Spinal cord (tissue), 9 donors: ENCODE measurements at regions not wholly inside any gene's neighbourhood (a gene's known extent, or its start where the extent isn't known, plus 50 kb on each side); places are given as distances from the start of the nearest gene placed in this dataset.

ENCODE experiments used
- DNase-seq, 6 donors: peaks; one replicate each; pipeline versions ENCODE4 v3.0.0 to v3.0.0-alpha.2; 2013 to 2015; ENCODE audit warnings: low spot score in 6 of 6, low read depth in 4 of 6
- H3K27ac ChIP-seq: one replicate; pipeline ENCODE4 v1.5.1; 2013; ENCODE audit warnings: low read depth, low read length, control low read depth
- H3K27me3 ChIP-seq: one replicate; pipeline ENCODE4 v1.6.1; 2013; ENCODE audit warnings: low read length; ENCODE audit not compliant: control insufficient read depth, insufficient read depth
- H3K36me3 ChIP-seq: one replicate; pipeline ENCODE4 v1.6.1; 2013; ENCODE audit warnings: low read length; ENCODE audit not compliant: control insufficient read depth, insufficient read depth
- H3K4me1 ChIP-seq: one replicate; pipeline ENCODE4 v1.6.1; 2013; ENCODE audit warnings: low read length; ENCODE audit not compliant: control insufficient read depth, insufficient read depth
- H3K4me3 ChIP-seq: one replicate; pipeline ENCODE4 v1.5.1; 2013; ENCODE audit warnings: low read depth, low read length, control low read depth
- H3K9me3 ChIP-seq: one replicate; pipeline ENCODE4 v1.6.1; 2013; ENCODE audit warnings: low read length; ENCODE audit not compliant: control insufficient read depth, insufficient read depth
- WGBS: methylation state at CpG from one replicate; pipeline ENCODE4 v1.1.5; 2013; ENCODE audit warnings: missing lambda C conversion rate; ENCODE audit not compliant: insufficient coverage; 5-methylcytosine and 5-hydroxymethylcytosine counted together
- donor health status: healthy.

- Histone ChIP-seq H3K9me3 (no peaks in the 10 kb centered on the region), H3K27me3 (no peaks in the 10 kb centered on the region), H3K4me1 (peaks cover 6% of the 10 kb centered on the region), H3K27ac (no peak overlapping the region), H3K4me3 (no peak overlapping the region), H3K36me3 (no peaks in the 10 kb centered on the region)
- 60% methylated on average over 1 of the region's 7 CpGs for WGBS
- DNase-seq = no peak
Observed at GRCh38 chr1:231108516-231109302, 53.1 kb upstream of the TRIM67 start.

DNA sequence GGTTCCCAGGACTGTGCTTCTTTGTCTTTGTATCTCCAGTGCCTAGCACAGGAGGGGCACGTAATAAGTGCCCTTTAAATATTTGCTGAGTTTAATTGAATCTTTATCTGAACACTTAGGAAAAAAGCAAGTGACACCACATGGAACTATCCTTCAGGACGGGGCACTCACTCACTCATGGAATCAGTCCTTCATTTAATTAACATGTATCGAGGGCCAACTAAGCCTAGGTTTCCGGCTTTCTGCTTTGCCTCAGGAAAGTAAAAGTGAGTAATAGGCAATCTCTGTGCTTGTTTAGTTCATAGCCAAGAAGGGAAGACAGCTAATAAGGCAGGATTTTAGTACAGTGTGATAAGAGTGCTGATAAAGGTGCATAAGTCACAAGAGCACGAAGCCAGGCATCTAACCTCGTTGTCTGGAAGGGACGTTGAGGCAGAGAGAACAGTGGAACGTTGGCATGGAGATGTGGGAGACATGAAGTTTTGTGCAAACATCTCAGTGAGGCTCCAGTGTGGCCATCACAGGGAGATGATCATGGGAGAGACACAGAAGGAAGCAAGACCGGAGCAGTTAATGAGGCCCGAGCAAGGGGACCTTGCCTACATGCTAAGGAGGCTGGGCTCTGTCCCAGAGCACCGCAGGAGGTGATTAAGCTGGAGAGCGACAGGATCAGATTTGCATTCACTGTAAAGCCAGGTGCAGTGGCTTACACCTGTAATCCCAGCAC lies 54.1 kb upstream of the TRIM67 start:
- WGBS = 77% methylated on average over 10 of the region's 12 CpGs
- DNase-seq = no peak
- H3K9me3 ChIP-seq = no peaks in the 10 kb centered on the region
- no peak overlapping the region for H3K27ac ChIP-seq
- H3K27me3 ChIP-seq = no peaks in the 10 kb centered on the region
- no peak overlapping the region for H3K4me3 ChIP-seq
- H3K4me1 ChIP-seq = peaks cover 6% of the 10 kb centered on the region
- H3K36me3 ChIP-seq = no peaks in the 10 kb centered on the region

GRCh38 chr1:231107151-231107550 lies 54.7 kb upstream of the TRIM67 start:
- H3K4me1 ChIP-seq = peaks cover 6% of the 10 kb centered on the region
- no peaks in the 10 kb centered on the region for H3K36me3 ChIP-seq
- H3K4me3 ChIP-seq = no peak overlapping the region
- no peaks in the 10 kb centered on the region for H3K9me3 ChIP-seq
- no peaks in the 10 kb centered on the region for H3K27me3 ChIP-seq
- no peak for DNase-seq
- WGBS = 82% methylated on average over 8 of the region's 8 CpGs
- no peak overlapping the region for H3K27ac ChIP-seq

DNA sequence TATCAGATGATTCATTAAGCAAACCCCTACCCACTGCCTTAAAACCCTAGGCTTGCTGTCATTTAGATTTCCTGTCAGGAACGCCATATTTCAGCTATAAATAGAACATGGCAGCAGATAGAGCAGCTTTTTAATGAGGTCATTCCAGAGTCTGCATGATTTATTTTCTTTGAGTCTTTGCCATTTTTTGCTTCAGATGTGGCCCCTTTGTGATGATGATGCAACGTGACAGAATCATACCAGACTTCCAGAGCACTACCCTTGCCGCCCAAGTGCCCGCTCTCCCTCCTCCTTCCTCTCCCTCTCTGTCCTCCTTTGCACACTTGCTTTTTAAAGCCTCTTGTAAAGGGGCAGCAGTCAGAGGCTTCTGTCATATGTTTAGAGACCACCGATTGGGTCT lies 55.5 kb upstream of the TRIM67 start:
- peak in 2 of 6 donors; percentile 63 to 64 for DNase-seq
- Histone ChIP-seq H3K4me1 (peaks cover 6% of the 10 kb centered on the region), H3K36me3 (no peaks in the 10 kb centered on the region), H3K27me3 (no peaks in the 10 kb centered on the region), H3K9me3 (no peaks in the 10 kb centered on the region), H3K4me3 (no peak overlapping the region), H3K27ac (no peak overlapping the region)
- WGBS = 46% methylated on average over 3 of the region's 5 CpGs

DNA sequence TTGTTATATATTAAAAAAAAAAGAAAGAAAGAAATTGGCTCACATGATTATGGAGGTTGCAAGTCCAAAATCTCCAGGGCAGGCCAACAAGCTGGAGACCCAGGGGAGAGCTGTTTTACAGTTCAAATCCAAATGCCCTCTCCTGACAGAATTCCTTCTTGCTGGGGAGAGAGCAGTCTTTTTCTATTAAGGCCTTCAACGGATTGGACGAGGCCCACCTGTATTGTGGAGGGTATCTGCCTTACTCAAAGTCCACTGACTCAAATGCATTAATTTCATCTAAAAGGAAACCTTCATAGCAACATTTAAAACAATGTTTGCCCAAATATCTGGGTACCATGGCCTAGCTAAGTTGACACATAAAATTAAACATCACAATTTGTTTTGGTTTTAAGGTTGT lies 56.9 kb upstream of the TRIM67 start:
- no peak overlapping the region for H3K4me3 ChIP-seq
- no peak for DNase-seq
- H3K9me3 ChIP-seq = no peaks in the 10 kb centered on the region
- H3K27me3 ChIP-seq = no peaks in the 10 kb centered on the region
- WGBS = no CpG with 5 or more reads among the region's 2 CpGs
- no peaks in the 10 kb centered on the region for H3K36me3 ChIP-seq
- peaks cover 6% of the 10 kb centered on the region for H3K4me1 ChIP-seq
- H3K27ac ChIP-seq = no peak overlapping the region

- no CpG with 5 or more reads among the region's 1 CpG for WGBS
- DNase-seq = no peak
- Histone ChIP-seq H3K4me3 (no peak overlapping the region), H3K9me3 (no peaks in the 10 kb centered on the region), H3K27me3 (no peaks in the 10 kb centered on the region), H3K4me1 (peaks cover 6% of the 10 kb centered on the region), H3K36me3 (no peaks in the 10 kb centered on the region), H3K27ac (no peak overlapping the region)
Observed at GRCh38 chr1:231103961-231104360, 57.9 kb upstream of the TRIM67 start.

GRCh38 chr1:231099996-231100767 lies 60.1 kb upstream of the FAM89A start:
- H3K4me3 ChIP-seq = no peak overlapping the region
- H3K4me1 ChIP-seq = no peaks in the 10 kb centered on the region
- H3K27me3 ChIP-seq = no peaks in the 10 kb centered on the region
- no peaks in the 10 kb centered on the region for H3K9me3 ChIP-seq
- H3K36me3 ChIP-seq = no peaks in the 10 kb centered on the region
- 58% methylated on average over 5 of the region's 9 CpGs for WGBS
- H3K27ac ChIP-seq = no peak overlapping the region
- DNase-seq = peak in 1 of 6 donors; percentile 64

DNA sequence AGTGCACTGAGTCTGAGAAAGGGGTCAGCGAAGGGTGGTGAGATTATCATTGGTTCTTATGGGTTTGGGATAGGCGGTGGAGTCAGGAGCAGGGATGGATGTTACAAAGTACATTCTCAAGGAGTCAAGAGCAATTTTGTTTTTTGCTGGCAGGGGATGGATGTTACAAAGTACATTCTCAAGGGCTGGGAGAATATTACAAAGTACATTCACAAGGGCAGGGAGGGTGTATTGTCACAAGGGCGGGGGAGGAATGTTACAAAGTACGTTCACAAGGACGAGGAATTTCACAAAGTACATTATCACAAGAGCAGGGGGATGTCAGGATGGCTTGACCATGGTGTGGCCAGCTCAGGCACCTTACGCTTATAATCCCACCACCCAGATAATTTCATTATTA lies 59.3 kb upstream of the FAM89A start:
- no peaks in the 10 kb centered on the region for H3K27me3 ChIP-seq
- H3K4me1 ChIP-seq = no peaks in the 10 kb centered on the region
- H3K4me3 ChIP-seq = no peak overlapping the region
- no peak overlapping the region for H3K27ac ChIP-seq
- WGBS = 89% methylated on average over 2 of the region's 6 CpGs
- no peaks in the 10 kb centered on the region for H3K36me3 ChIP-seq
- DNase-seq = no peak
- no peaks in the 10 kb centered on the region for H3K9me3 ChIP-seq

- DNase-seq = no peak
- H3K4me3 ChIP-seq = no peak overlapping the region
- H3K9me3 ChIP-seq = no peaks in the 10 kb centered on the region
- H3K27me3 ChIP-seq = no peaks in the 10 kb centered on the region
- no peak overlapping the region for H3K27ac ChIP-seq
- no peaks in the 10 kb centered on the region for H3K36me3 ChIP-seq
- peaks cover 10% of the 10 kb centered on the region for H3K4me1 ChIP-seq
- WGBS = 92% methylated on average over 4 of the region's 5 CpGs
Observed at GRCh38 chr1:231095595-231095994, 55.5 kb upstream of the FAM89A start.
